Ishikawa (cell line): ENCODE measurements at regions not wholly inside any gene's neighbourhood (a gene's known extent, or its start where the extent isn't known, plus 50 kb on each side); places are given as distances from the start of the nearest gene placed in this dataset.

Experiments used
- CEBPB ChIP-seq: IDR thresholded peaks from 2 replicates; pipeline ENCODE4 v1.6.1; 2012
- CREB1 ChIP-seq: IDR thresholded peaks from 2 replicates; pipeline ENCODE4 v1.6.1; 2012; ENCODE audit warnings: low read depth
- EGR1 ChIP-seq: IDR thresholded peaks from 2 replicates; pipeline ENCODE4 v1.6.1; 2012
- EP300 ChIP-seq: IDR thresholded peaks from 2 replicates; pipeline ENCODE4 v1.6.1; 2012; ENCODE audit warnings: borderline replicate concordance
- FOXM1 ChIP-seq: IDR thresholded peaks from 2 replicates; pipeline ENCODE4 v1.6.1; 2012; ENCODE audit warnings: low read depth, borderline replicate concordance
- NFIC ChIP-seq: IDR thresholded peaks from 2 replicates; pipeline ENCODE4 v1.6.1; 2012
- RAD21 ChIP-seq: IDR thresholded peaks from 2 replicates; pipeline ENCODE4 v1.6.1; 2012; ENCODE audit warnings: low read depth
- TAF1 ChIP-seq: IDR thresholded peaks from 2 replicates; pipeline ENCODE4 v1.6.1; 2012; ENCODE audit warnings: low read depth, mild to moderate bottlenecking
- TCF12 ChIP-seq: IDR thresholded peaks from 2 replicates; pipeline ENCODE4 v1.6.1; 2012; ENCODE audit warnings: low read depth
- TEAD4 ChIP-seq: IDR thresholded peaks from 2 replicates; pipeline ENCODE4 v1.6.1; 2012
- YY1 ChIP-seq: IDR thresholded peaks from 2 replicates; pipeline ENCODE4 v1.6.1; 2012; ENCODE audit warnings: low read depth
- ZBTB7A ChIP-seq: IDR thresholded peaks from 2 replicates; pipeline ENCODE4 v1.6.1; 2012; ENCODE audit warnings: low read depth
- TF ChIP-seq, protein P1 (sequence below): IDR thresholded peaks from 2 replicates; pipeline ENCODE4 v1.6.1; 2012
- TF ChIP-seq, protein P2 (sequence below): IDR thresholded peaks from 2 replicates; pipeline ENCODE4 v1.6.1; 2012; ENCODE audit warnings: low read depth, mild to moderate bottlenecking
- TF ChIP-seq, protein P3 (sequence below): IDR thresholded peaks from 2 replicates; pipeline ENCODE4 v1.6.1; 2012

DNA sequence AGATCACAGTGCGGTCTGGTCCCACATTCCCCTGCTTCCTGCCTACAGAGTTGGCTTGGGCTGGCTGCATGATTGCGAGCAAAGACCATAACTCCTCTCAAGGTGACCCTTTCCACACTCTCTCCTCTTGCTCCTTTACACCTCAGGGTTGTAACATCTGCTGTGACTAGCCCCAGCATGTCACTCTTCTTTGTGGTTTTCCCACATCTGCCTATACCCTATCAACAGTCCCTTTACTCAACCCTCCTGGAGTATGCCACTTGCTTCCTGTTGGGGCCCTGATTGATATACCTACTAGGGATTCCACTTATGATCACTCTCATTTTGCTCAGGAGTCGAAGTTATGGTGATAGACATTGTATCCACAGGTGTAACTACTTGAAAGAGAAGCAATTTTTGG, 58.9 kb upstream of the SGK1 start:
- TF ChIP-seq TEAD4 = no peak
- TF ChIP-seq NFIC = no peak
- no peak for TF ChIP-seq TAF1
- no peak for TF ChIP-seq EGR1
- TF ChIP-seq YY1 = no peak
- TF ChIP-seq EP300 = no peak
- TF ChIP-seq ZBTB7A = no peak
- TF ChIP-seq, protein P1, sequence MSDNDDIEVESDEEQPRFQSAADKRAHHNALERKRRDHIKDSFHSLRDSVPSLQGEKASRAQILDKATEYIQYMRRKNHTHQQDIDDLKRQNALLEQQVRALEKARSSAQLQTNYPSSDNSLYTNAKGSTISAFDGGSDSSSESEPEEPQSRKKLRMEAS = no peak
- TF ChIP-seq, protein P2, sequence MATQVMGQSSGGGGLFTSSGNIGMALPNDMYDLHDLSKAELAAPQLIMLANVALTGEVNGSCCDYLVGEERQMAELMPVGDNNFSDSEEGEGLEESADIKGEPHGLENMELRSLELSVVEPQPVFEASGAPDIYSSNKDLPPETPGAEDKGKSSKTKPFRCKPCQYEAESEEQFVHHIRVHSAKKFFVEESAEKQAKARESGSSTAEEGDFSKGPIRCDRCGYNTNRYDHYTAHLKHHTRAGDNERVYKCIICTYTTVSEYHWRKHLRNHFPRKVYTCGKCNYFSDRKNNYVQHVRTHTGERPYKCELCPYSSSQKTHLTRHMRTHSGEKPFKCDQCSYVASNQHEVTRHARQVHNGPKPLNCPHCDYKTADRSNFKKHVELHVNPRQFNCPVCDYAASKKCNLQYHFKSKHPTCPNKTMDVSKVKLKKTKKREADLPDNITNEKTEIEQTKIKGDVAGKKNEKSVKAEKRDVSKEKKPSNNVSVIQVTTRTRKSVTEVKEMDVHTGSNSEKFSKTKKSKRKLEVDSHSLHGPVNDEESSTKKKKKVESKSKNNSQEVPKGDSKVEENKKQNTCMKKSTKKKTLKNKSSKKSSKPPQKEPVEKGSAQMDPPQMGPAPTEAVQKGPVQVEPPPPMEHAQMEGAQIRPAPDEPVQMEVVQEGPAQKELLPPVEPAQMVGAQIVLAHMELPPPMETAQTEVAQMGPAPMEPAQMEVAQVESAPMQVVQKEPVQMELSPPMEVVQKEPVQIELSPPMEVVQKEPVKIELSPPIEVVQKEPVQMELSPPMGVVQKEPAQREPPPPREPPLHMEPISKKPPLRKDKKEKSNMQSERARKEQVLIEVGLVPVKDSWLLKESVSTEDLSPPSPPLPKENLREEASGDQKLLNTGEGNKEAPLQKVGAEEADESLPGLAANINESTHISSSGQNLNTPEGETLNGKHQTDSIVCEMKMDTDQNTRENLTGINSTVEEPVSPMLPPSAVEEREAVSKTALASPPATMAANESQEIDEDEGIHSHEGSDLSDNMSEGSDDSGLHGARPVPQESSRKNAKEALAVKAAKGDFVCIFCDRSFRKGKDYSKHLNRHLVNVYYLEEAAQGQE = no peak
- no peak for TF ChIP-seq RAD21
- no peak for TF ChIP-seq CREB1
- no peak for TF ChIP-seq CEBPB
- TF ChIP-seq TCF12 = no peak
- TF ChIP-seq, protein P3, sequence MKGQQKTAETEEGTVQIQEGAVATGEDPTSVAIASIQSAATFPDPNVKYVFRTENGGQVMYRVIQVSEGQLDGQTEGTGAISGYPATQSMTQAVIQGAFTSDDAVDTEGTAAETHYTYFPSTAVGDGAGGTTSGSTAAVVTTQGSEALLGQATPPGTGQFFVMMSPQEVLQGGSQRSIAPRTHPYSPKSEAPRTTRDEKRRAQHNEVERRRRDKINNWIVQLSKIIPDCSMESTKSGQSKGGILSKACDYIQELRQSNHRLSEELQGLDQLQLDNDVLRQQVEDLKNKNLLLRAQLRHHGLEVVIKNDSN = no peak
- no peak for TF ChIP-seq FOXM1

DNA sequence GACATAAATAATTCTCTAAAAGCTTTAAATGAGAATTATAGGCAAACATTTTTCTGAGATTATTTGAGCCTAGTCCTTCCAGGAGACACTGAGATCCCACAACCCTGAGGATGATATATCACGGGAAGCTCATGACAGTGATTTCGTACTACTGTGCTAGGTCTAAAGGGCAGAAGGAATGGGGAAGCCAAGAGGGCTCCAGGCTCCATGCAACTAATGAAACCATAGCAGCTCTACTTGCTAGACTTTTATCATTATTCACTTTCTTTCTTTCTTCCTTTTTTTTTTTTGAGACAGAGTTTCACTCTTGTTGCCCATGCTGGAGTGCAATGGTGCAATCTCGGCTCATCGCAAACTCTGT, 57.3 kb upstream of the SGK1 start:
- TF ChIP-seq RAD21 (no peak), ZBTB7A (no peak), CEBPB (no peak), YY1 (no peak), TAF1 (no peak), TEAD4 (no peak), EP300 (no peak), FOXM1 (no peak), NFIC (no peak), EGR1 (no peak)
- TF ChIP-seq, protein P2 = no peak
- TF ChIP-seq, protein P3 = no peak

GRCh38 chr6:134374491-134375219, 56.7 kb upstream of the SGK1 start:
- no peak for TF ChIP-seq RAD21
- TF ChIP-seq TCF12 = no peak
- TF ChIP-seq, protein P2 = no peak
- TF ChIP-seq, protein P3 = no peak
- no peak for TF ChIP-seq NFIC
- no peak for TF ChIP-seq TAF1
- TF ChIP-seq, protein P1 = no peak
- TF ChIP-seq CREB1 = no peak
- TF ChIP-seq CEBPB = no peak
- no peak for TF ChIP-seq ZBTB7A
- no peak for TF ChIP-seq FOXM1
- TF ChIP-seq EP300 = no peak

- TF ChIP-seq YY1 (no peak), EGR1 (no peak), TAF1 (no peak), EP300 (no peak), TEAD4 (no peak)
- TF ChIP-seq, protein P1 = no peak
Observed at GRCh38 chr6:134373993-134374392, 56.1 kb upstream of the SGK1 start.
